ENCODE measurements at regions not wholly inside any gene's neighbourhood (a gene's known extent, or its start where the extent isn't known, plus 50 kb on each side); places are given as distances from the start of the nearest gene placed in this dataset.

DNA sequence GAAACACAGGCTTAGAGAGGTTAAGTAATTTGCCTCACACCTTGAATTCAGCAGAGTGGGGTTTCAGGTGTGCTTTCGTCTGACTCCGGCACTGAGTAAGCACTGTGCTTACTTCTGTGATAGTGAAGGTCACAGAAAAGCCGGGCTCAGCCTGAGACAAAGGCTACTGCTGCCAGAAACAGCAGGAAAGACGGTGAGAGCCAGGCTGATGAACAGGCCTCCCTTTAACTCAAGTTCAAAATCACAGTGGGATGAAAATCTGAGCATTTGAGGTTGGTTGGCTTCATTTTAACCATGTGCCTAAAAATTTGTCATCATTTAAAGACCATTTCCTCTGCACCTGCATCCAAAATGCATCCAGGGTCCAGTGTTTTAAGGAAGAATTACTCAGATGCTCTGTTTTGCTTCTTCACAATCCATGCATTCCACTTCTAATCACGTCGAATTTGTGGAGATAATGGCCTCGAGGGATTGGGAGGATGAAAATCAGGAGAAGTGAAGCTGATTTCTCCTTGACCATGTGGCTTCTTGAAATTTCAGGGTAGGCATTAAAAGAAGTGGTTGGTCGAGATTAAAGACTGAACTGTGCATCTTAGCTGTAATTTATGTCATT, 121.2 kb upstream of the LNX1 start:
- Histone ChIP-seq H4K20me1 (ENCODE audit: insufficient read depth) (no peaks in the 10 kb centered on the region), H3K4me2 (ENCODE audit: low read length) (no peak overlapping the region), H3F3A (ENCODE audit: insufficient read depth, low read length, poor library complexity, severe bottlenecking) (no peaks in the 10 kb centered on the region), H2AFZ (ENCODE audit: low read depth, low read length) (no peak overlapping the region), H3K4me3 (ENCODE audit: low read length) (no peak overlapping the region), H3K79me2 (replicated peaks; ENCODE audit: insufficient read depth, low read length) (no peaks in the 10 kb centered on the region), H3K9me2 (ENCODE audit: insufficient read depth, low read length) (no peaks in the 10 kb centered on the region), H3K27me3 (ENCODE audit: insufficient read depth, low read depth, low read length) (no peaks in the 10 kb centered on the region), H3K9ac (ENCODE audit: low read length) (no peak overlapping the region), H3K36me3 (ENCODE audit: insufficient read depth, low read length) (no peaks in the 10 kb centered on the region), H3K9me3 (ENCODE audit: low read length) (no peaks in the 10 kb centered on the region), H3K27ac (ENCODE audit: low read length) (no peak overlapping the region)
- TF ChIP-seq SMC3 (conservative IDR thresholded peaks at IDR 0.05; ENCODE audit: poor library complexity) = no peak
- TF ChIP-seq TAF1 (IDR thresholded peaks at IDR 0.05; ENCODE audit: low read depth) = no peak
- no peak for TF ChIP-seq POLR2AphosphoS5 (IDR thresholded peaks at IDR 0.05)
- TF ChIP-seq, protein P1, sequence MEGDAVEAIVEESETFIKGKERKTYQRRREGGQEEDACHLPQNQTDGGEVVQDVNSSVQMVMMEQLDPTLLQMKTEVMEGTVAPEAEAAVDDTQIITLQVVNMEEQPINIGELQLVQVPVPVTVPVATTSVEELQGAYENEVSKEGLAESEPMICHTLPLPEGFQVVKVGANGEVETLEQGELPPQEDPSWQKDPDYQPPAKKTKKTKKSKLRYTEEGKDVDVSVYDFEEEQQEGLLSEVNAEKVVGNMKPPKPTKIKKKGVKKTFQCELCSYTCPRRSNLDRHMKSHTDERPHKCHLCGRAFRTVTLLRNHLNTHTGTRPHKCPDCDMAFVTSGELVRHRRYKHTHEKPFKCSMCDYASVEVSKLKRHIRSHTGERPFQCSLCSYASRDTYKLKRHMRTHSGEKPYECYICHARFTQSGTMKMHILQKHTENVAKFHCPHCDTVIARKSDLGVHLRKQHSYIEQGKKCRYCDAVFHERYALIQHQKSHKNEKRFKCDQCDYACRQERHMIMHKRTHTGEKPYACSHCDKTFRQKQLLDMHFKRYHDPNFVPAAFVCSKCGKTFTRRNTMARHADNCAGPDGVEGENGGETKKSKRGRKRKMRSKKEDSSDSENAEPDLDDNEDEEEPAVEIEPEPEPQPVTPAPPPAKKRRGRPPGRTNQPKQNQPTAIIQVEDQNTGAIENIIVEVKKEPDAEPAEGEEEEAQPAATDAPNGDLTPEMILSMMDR (IDR thresholded peaks at IDR 0.05; ENCODE audit: poor library complexity, severe bottlenecking) = no peak
- TF ChIP-seq RAD21 (conservative IDR thresholded peaks at IDR 0.05) = no peak
- TF ChIP-seq MXI1 (conservative IDR thresholded peaks at IDR 0.05; ENCODE audit: poor library complexity, severe bottlenecking) = no peak
- TF ChIP-seq EP300 (conservative IDR thresholded peaks at IDR 0.05; ENCODE audit: poor library complexity, severe bottlenecking) = no peak
- TF ChIP-seq REST (IDR thresholded peaks at IDR 0.05; ENCODE audit: borderline replicate concordance) = no peak
- no peak for TF ChIP-seq EZH2 (IDR thresholded peaks at IDR 0.05; ENCODE audit: borderline replicate concordance, insufficient read depth, low read length, poor library complexity, severe bottlenecking)

GRCh38 chr4:53711926-53712325, 120.6 kb upstream of the LNX1 start:
- Histone ChIP-seq H3K9me3 (ENCODE audit: low read length) (no peaks in the 10 kb centered on the region), H3F3A (ENCODE audit: insufficient read depth, low read length, poor library complexity, severe bottlenecking) (no peaks in the 10 kb centered on the region), H2AFZ (ENCODE audit: low read depth, low read length) (no peak overlapping the region), H3K9ac (ENCODE audit: low read length) (no peak overlapping the region), H3K36me3 (ENCODE audit: insufficient read depth, low read length) (no peaks in the 10 kb centered on the region), H3K27ac (ENCODE audit: low read length) (no peak overlapping the region), H3K79me2 (replicated peaks; ENCODE audit: insufficient read depth, low read length) (no peaks in the 10 kb centered on the region), H3K4me3 (ENCODE audit: low read length) (no peak overlapping the region), H3K4me2 (ENCODE audit: low read length) (no peak overlapping the region), H3K9me2 (ENCODE audit: insufficient read depth, low read length) (no peaks in the 10 kb centered on the region), H3K27me3 (ENCODE audit: insufficient read depth, low read depth, low read length) (no peaks in the 10 kb centered on the region), H4K20me1 (ENCODE audit: insufficient read depth) (no peaks in the 10 kb centered on the region)
- TF ChIP-seq, protein P1 (IDR thresholded peaks at IDR 0.05; ENCODE audit: poor library complexity, severe bottlenecking) = no peak
- TF ChIP-seq EP300 (conservative IDR thresholded peaks at IDR 0.05; ENCODE audit: poor library complexity, severe bottlenecking) = no peak
- TF ChIP-seq RAD21 (conservative IDR thresholded peaks at IDR 0.05) = no peak
- TF ChIP-seq POLR2AphosphoS5 (IDR thresholded peaks at IDR 0.05) = no peak
- no peak for TF ChIP-seq SMC3 (conservative IDR thresholded peaks at IDR 0.05; ENCODE audit: poor library complexity)
- TF ChIP-seq MXI1 (conservative IDR thresholded peaks at IDR 0.05; ENCODE audit: poor library complexity, severe bottlenecking) = no peak
- no peak for TF ChIP-seq REST (IDR thresholded peaks at IDR 0.05; ENCODE audit: borderline replicate concordance)
- TF ChIP-seq EZH2 (IDR thresholded peaks at IDR 0.05; ENCODE audit: borderline replicate concordance, insufficient read depth, low read length, poor library complexity, severe bottlenecking) = no peak
- no peak for TF ChIP-seq TAF1 (IDR thresholded peaks at IDR 0.05; ENCODE audit: low read depth)
